ENCODE measurements at regions not wholly inside any gene's neighbourhood (a gene's known extent, or its start where the extent isn't known, plus 50 kb on each side); places are given as distances from the start of the nearest gene placed in this dataset.

GRCh38 chr1:14538335-14538734, 60.1 kb upstream of the KAZN start:
- TF ChIP-seq CTCF (IDR thresholded peaks at IDR 0.05), result no peak
- no peak for TF ChIP-seq POLR2A (IDR thresholded peaks at IDR 0.05)
- TF ChIP-seq EP300 (IDR thresholded peaks at IDR 0.05; ENCODE audit: low read depth), result no peak
